OCI-LY7 (cell line): ENCODE measurements at regions not wholly inside any gene's neighbourhood (a gene's known extent, or its start where the extent isn't known, plus 50 kb on each side); places are given as distances from the start of the nearest gene placed in this dataset.

ENCODE experiments used
- BruUV-seq: library from RNA; stranded (reverse); fragments of 400-500 nt; replicated peaks from 2 replicates; lab custom pipeline; 2021; lab: Mats Ljungman, UMichigan
- CTCF ChIA-PET: fragments of 300-600 bp; sonication (Branson Sonifier 250); formaldehyde crosslinking; loops from one replicate; lab custom pipeline; 2022; ENCODE audit warnings: antibody characterized with exemption; ENCODE audit not compliant: unreplicated experiment; lab: Charles Lee
- POLR2A ChIA-PET: fragments of 300-600 bp; sonication (Branson Sonifier 250); formaldehyde crosslinking; loops from one replicate; lab custom pipeline; 2022; ENCODE audit warnings: antibody characterized with exemption; lab: Charles Lee
- DNase-seq: peaks from one replicate; pipeline ENCODE4 v3.0.0-alpha.2; 2015; ENCODE audit warnings: low spot score
- H2AFZ ChIP-seq: fragments of 200-600 bp; sonication (generic), shearing (Covaris generic); 2 replicates; pipeline ENCODE4 v1.6.1; 2014; ENCODE audit warnings: mild to moderate bottlenecking, antibody characterized with exemption, low read length, moderate library complexity
- H3K27ac ChIP-seq: fragments of 200-600 bp; sonication (generic); 2 replicates; pipeline ENCODE4 v1.5.1; 2014; ENCODE audit warnings: mixed run types, low read depth, mild to moderate bottlenecking, moderate library complexity, low read length, inconsistent platforms; ENCODE audit not compliant: poor library complexity, severe bottlenecking
- H3K36me3 ChIP-seq: fragments of 200-600 bp; sonication (generic); 2 replicates; pipeline ENCODE4 v1.6.1; 2014; ENCODE audit warnings: mild to moderate bottlenecking, antibody characterized with exemption, low read length, moderate library complexity, mixed read lengths; ENCODE audit not compliant: insufficient read depth
- H3K4me1 ChIP-seq: fragments of 200-600 bp; sonication (generic); 2 replicates; pipeline ENCODE4 v1.5.1; 2014; ENCODE audit warnings: mild to moderate bottlenecking, low read length; ENCODE audit not compliant: insufficient read depth, poor library complexity, severe bottlenecking
- H3K4me2 ChIP-seq: fragments of 200-600 bp; sonication (generic); 2 replicates; pipeline ENCODE4 v1.6.1; 2014; ENCODE audit warnings: mild to moderate bottlenecking, low read length
- H3K4me3 ChIP-seq: fragments of 200-600 bp; sonication (generic); 2 replicates; pipeline ENCODE4 v1.5.1; 2014; ENCODE audit warnings: mild to moderate bottlenecking, low read depth, low read length; ENCODE audit not compliant: poor library complexity, severe bottlenecking
- H3K79me2 ChIP-seq: fragments of 200-600 bp; sonication (generic); 2 replicates; pipeline ENCODE4 v1.6.1; 2016; ENCODE audit warnings: low read depth, mild to moderate bottlenecking, low read length, moderate library complexity, mixed read lengths; ENCODE audit not compliant: insufficient read depth
- H3K9me2 ChIP-seq: fragments of 200-600 bp; sonication (generic); 2 replicates; pipeline ENCODE4 v1.6.1; 2016; ENCODE audit warnings: mild to moderate bottlenecking, low read length, mixed read lengths; ENCODE audit not compliant: insufficient read depth
- H3K9me3 ChIP-seq: fragments of 200-600 bp; sonication (generic); 2 replicates; pipeline ENCODE4 v1.6.1; 2014; ENCODE audit warnings: mild to moderate bottlenecking, mixed run types, low read length, mixed read lengths
- H4K20me1 ChIP-seq: fragments of 200-600 bp; sonication (generic); 2 replicates; pipeline ENCODE4 v1.6.1; 2014; ENCODE audit warnings: mild to moderate bottlenecking, antibody characterized with exemption, low read length, moderate library complexity, mixed read lengths; ENCODE audit not compliant: insufficient read depth
- EZH2phosphoT487 ChIP-seq: fragments of 200-600 bp; sonication (generic); IDR thresholded peaks from 2 replicates; pipeline ENCODE4 v1.6.1; 2018; ENCODE audit warnings: low read depth, borderline replicate concordance, mild to moderate bottlenecking, mixed run types, antibody characterized with exemption, low read length, moderate library complexity, mixed read lengths
- intact Hi-C: fragments of 100-400 bp; cut with micrococcal nuclease; formaldehyde crosslinking; loops from one replicate; pipeline ENCODE4 v1.10.0; 2022; ENCODE audit not compliant: unreplicated experiment
- TF ChIP-seq, protein P1 (sequence below): fragments of 200-600 bp; sonication (generic); conservative IDR thresholded peaks from 2 replicates; pipeline ENCODE4 v1.5.1; 2014; ENCODE audit warnings: mild to moderate bottlenecking, antibody characterized with exemption, low read length, moderate library complexity, mixed read lengths

- intact Hi-C loops, result no loop called here
- ChIA-PET CTCF (no interaction called here), POLR2A (interaction anchor here (0.6 to 0.9 kb wide), 3 partner anchors 18 to 1242 kb away, joined by 3 to 4 read pairs (median 3); no protein-coding TSS in a partner anchor)
- TF ChIP-seq EZH2phosphoT487, result no peak
- TF ChIP-seq, protein P1, sequence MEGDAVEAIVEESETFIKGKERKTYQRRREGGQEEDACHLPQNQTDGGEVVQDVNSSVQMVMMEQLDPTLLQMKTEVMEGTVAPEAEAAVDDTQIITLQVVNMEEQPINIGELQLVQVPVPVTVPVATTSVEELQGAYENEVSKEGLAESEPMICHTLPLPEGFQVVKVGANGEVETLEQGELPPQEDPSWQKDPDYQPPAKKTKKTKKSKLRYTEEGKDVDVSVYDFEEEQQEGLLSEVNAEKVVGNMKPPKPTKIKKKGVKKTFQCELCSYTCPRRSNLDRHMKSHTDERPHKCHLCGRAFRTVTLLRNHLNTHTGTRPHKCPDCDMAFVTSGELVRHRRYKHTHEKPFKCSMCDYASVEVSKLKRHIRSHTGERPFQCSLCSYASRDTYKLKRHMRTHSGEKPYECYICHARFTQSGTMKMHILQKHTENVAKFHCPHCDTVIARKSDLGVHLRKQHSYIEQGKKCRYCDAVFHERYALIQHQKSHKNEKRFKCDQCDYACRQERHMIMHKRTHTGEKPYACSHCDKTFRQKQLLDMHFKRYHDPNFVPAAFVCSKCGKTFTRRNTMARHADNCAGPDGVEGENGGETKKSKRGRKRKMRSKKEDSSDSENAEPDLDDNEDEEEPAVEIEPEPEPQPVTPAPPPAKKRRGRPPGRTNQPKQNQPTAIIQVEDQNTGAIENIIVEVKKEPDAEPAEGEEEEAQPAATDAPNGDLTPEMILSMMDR, result no peak
- peak overlapping the region; percentile 32 for H3K4me3 ChIP-seq
- H3K4me1 ChIP-seq, result peaks cover 54% of the 10 kb centered on the region
- H2AFZ ChIP-seq, result peak overlapping the region; percentile 99
- DNase-seq, result peak; percentile 90
- H4K20me1 ChIP-seq, result no peaks in the 10 kb centered on the region
- H3K79me2 ChIP-seq, result no peaks in the 10 kb centered on the region
- H3K36me3 ChIP-seq, result peaks cover 26% of the 10 kb centered on the region
- peak overlapping the region; percentile 79 for H3K27ac ChIP-seq
- H3K4me2 ChIP-seq, result peak overlapping the region; percentile 63
- peaks cover 25% of the 10 kb centered on the region; the same call in 1 of the 2 replicates for H3K9me3 ChIP-seq
- BruUV-seq, result no TSS peak
- no peaks in the 10 kb centered on the region for H3K9me2 ChIP-seq
These were observed 84.6 kb upstream of the NAV3 start for GRCh38 chr12:77746096-77746495.

- H4K20me1 ChIP-seq, result no peaks in the 10 kb centered on the region
- peak overlapping the region; percentile 99 for H2AFZ ChIP-seq
- intact Hi-C loops, result no loop called here
- no TSS peak for BruUV-seq
- peaks cover 22% of the 10 kb centered on the region for H3K36me3 ChIP-seq
- peak overlapping the region; percentile 32 for H3K4me3 ChIP-seq
- ChIA-PET CTCF (no interaction called here), POLR2A (interaction anchor here (0.6 to 0.9 kb wide), 2 partner anchors 18 to 134 kb away, joined by 3 to 4 read pairs; no protein-coding TSS in a partner anchor)
- TF ChIP-seq, protein P1, result no peak
- TF ChIP-seq EZH2phosphoT487, result no peak
- DNase-seq, result no peak
- H3K79me2 ChIP-seq, result no peaks in the 10 kb centered on the region
- peak overlapping the region; percentile 79 for H3K27ac ChIP-seq
- H3K9me2 ChIP-seq, result no peaks in the 10 kb centered on the region
- peak overlapping the region; percentile 63 for H3K4me2 ChIP-seq
- peaks cover 21% of the 10 kb centered on the region; the same call in 1 of the 2 replicates for H3K9me3 ChIP-seq
- peaks cover 54% of the 10 kb centered on the region for H3K4me1 ChIP-seq
These were observed 85.1 kb upstream of the NAV3 start for GRCh38 chr12:77745624-77746023.

GRCh38 chr12:77742631-77743030 lies 88.1 kb upstream of the NAV3 start:
- Histone ChIP-seq H4K20me1 (no peaks in the 10 kb centered on the region), H3K4me2 (no peak overlapping the region), H3K4me1 (peaks cover 33% of the 10 kb centered on the region), H3K36me3 (peaks cover 9% of the 10 kb centered on the region), H3K4me3 (no peak overlapping the region), H3K9me3 (peaks cover 20% of the 10 kb centered on the region; the same call in 1 of the 2 replicates), H2AFZ (no peak overlapping the region), H3K9me2 (no peaks in the 10 kb centered on the region), H3K79me2 (no peaks in the 10 kb centered on the region), H3K27ac (no peak overlapping the region)
- ChIA-PET POLR2A (no interaction called here), CTCF (no interaction called here)
- no peak for TF ChIP-seq EZH2phosphoT487
- TF ChIP-seq, protein P1, result no peak
- no TSS peak for BruUV-seq
- intact Hi-C loops, result no loop called here
- no peak for DNase-seq
